ENCODE measurements at regions not wholly inside any gene's neighbourhood (a gene's known extent, or its start where the extent isn't known, plus 50 kb on each side); places are given as distances from the start of the nearest gene placed in this dataset.

DNA sequence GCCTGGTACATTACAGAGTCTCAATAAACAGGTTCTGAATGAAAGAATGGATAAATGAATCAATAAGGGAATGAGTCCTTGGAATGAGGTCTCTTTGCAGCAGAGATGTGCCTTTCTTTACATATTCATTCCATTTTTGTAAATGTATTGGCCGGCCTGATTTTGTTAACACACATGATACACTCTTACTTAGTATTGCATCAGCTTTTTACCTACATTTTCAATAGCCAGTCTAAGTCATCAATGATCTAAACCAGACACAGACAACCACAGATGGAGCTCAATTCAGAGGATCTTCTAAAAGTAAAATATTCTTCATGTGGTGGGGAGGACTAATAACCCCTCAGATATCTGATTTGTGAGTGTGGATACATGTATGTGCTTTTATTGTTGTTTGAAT lies 653.1 kb downstream of the LMO4 start (continued):
- TF ChIP-seq EGR1 (IDR thresholded peaks at IDR 0.05; ENCODE audit: low read depth in 2 of 2) (no peak), GABPA (IDR thresholded peaks at IDR 0.05 in 1 of 2, conservative IDR thresholded peaks at IDR 0.05 in 1 of 2) (no peak), HNF4G (IDR thresholded peaks at IDR 0.05) (no peak)

DNA sequence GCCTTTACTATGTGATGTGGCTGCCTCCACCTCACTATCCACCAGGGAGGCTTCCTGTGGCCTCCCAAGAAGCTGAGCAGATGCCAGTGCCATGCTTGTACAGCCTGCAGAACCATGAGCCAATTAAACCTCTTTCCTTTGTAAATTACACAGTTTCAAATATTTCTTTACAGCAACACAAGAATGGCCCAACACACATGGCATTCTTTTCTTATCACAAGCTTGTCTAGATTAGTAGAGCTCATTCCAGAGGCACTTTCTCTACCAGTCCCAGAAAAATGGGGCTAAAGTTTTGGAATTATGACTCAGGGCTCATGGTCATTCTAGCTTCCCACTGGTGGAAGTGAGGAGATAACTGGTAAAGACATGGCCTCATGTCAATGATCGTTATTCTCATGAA lies 655.2 kb downstream of the LMO4 start:
- DNase-seq (ENCODE audit: low spot score): no peak
- WGBS: 96% methylated on average over 1 of the region's 1 CpG
- Histone ChIP-seq H3K9me3 (ENCODE audit: control insufficient read depth in 4 of 4, low read length in 3 of 4) (no peaks in the 10 kb centered on the region), H3K27me3 (ENCODE audit: control insufficient read depth in 4 of 4, insufficient read depth in 4 of 4, low read length in 3 of 4) (no peaks in the 10 kb centered on the region), H3K4me1 (ENCODE audit: control insufficient read depth in 4 of 4, insufficient read depth in 4 of 4, low read length in 3 of 4) (peaks cover 0 to 4% (median 0%) of the 10 kb centered on the region in 4 donors), H3K36me3 (ENCODE audit: control insufficient read depth in 4 of 4, insufficient read depth in 3 of 4, low read depth in 1 of 4, low read length in 3 of 4) (no peaks in the 10 kb centered on the region), H3K27ac (ENCODE audit: low read depth in 1 of 2, low read length in 2 of 2) (no peak overlapping the region), H3K4me3 (ENCODE audit: low read depth in 1 of 3, low read length in 3 of 3) (no peak overlapping the region), H3K9ac (ENCODE audit: low read depth in 1 of 2, low read length in 2 of 2) (no peak overlapping the region)
- TF ChIP-seq NR2F2 (IDR thresholded peaks at IDR 0.05) (no peak), SP1 (IDR thresholded peaks at IDR 0.05) (no peak)

DNA sequence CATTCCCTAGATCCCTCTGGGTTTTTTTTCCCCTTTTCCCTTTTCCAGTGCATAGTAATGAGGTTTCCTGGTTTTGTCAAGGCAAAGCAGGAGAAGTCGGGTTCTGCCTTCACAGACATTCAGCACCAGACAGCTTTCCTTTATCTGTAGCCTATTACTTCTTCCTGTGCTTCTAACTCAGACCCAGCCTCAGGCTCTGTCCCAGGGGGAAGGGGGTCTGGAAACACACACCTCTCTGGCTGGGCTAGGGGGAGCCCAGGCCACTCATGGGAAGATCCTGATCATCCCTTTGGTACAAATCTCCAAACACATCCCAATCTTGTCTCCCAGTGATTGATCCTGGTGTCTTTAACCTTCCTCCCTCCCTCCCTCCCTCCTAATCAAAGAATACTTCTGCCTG lies 656.4 kb downstream of the LMO4 start:
- H3K4me1 ChIP-seq (ENCODE audit: control insufficient read depth in 4 of 4, insufficient read depth in 4 of 4, low read length in 3 of 4): peaks cover 0 to 4% (median 0%) of the 10 kb centered on the region in 4 donors
- H3K4me3 ChIP-seq (ENCODE audit: low read depth in 1 of 3, low read length in 3 of 3): no peak overlapping the region
- H3K27ac ChIP-seq (ENCODE audit: low read depth in 1 of 2, low read length in 2 of 2): no peak overlapping the region
- TF ChIP-seq, protein P1, sequence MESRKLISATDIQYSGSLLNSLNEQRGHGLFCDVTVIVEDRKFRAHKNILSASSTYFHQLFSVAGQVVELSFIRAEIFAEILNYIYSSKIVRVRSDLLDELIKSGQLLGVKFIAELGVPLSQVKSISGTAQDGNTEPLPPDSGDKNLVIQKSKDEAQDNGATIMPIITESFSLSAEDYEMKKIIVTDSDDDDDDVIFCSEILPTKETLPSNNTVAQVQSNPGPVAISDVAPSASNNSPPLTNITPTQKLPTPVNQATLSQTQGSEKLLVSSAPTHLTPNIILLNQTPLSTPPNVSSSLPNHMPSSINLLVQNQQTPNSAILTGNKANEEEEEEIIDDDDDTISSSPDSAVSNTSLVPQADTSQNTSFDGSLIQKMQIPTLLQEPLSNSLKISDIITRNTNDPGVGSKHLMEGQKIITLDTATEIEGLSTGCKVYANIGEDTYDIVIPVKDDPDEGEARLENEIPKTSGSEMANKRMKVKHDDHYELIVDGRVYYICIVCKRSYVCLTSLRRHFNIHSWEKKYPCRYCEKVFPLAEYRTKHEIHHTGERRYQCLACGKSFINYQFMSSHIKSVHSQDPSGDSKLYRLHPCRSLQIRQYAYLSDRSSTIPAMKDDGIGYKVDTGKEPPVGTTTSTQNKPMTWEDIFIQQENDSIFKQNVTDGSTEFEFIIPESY (IDR thresholded peaks at IDR 0.05): no peak
- no peak for TF ChIP-seq HNF4G (IDR thresholded peaks at IDR 0.05)
- no peak for TF ChIP-seq HNF4A (conservative IDR thresholded peaks at IDR 0.05)
- TF ChIP-seq FOXA1 (IDR thresholded peaks at IDR 0.05): no peak
- TF ChIP-seq YY1 (IDR thresholded peaks at IDR 0.05): no peak
- TF ChIP-seq TAF1 (conservative IDR thresholded peaks at IDR 0.05): no peak
- TF ChIP-seq GABPA (IDR thresholded peaks at IDR 0.05 in 1 of 2, conservative IDR thresholded peaks at IDR 0.05 in 1 of 2): no peak
- TF ChIP-seq, protein P2, sequence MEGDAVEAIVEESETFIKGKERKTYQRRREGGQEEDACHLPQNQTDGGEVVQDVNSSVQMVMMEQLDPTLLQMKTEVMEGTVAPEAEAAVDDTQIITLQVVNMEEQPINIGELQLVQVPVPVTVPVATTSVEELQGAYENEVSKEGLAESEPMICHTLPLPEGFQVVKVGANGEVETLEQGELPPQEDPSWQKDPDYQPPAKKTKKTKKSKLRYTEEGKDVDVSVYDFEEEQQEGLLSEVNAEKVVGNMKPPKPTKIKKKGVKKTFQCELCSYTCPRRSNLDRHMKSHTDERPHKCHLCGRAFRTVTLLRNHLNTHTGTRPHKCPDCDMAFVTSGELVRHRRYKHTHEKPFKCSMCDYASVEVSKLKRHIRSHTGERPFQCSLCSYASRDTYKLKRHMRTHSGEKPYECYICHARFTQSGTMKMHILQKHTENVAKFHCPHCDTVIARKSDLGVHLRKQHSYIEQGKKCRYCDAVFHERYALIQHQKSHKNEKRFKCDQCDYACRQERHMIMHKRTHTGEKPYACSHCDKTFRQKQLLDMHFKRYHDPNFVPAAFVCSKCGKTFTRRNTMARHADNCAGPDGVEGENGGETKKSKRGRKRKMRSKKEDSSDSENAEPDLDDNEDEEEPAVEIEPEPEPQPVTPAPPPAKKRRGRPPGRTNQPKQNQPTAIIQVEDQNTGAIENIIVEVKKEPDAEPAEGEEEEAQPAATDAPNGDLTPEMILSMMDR (IDR thresholded peaks at IDR 0.05; ENCODE audit: low read depth, low read length, missing input control): no peak
- no peak for TF ChIP-seq JUND (IDR thresholded peaks at IDR 0.05)
- TF ChIP-seq FOXA2 (IDR thresholded peaks at IDR 0.05): no peak
- no peak for TF ChIP-seq RXRA (IDR thresholded peaks at IDR 0.05)
- no peak for TF ChIP-seq EGR1 (IDR thresholded peaks at IDR 0.05; ENCODE audit: low read depth in 2 of 2)
- TF ChIP-seq RAD21 (IDR thresholded peaks at IDR 0.05): no peak
- TF ChIP-seq, protein P3, sequence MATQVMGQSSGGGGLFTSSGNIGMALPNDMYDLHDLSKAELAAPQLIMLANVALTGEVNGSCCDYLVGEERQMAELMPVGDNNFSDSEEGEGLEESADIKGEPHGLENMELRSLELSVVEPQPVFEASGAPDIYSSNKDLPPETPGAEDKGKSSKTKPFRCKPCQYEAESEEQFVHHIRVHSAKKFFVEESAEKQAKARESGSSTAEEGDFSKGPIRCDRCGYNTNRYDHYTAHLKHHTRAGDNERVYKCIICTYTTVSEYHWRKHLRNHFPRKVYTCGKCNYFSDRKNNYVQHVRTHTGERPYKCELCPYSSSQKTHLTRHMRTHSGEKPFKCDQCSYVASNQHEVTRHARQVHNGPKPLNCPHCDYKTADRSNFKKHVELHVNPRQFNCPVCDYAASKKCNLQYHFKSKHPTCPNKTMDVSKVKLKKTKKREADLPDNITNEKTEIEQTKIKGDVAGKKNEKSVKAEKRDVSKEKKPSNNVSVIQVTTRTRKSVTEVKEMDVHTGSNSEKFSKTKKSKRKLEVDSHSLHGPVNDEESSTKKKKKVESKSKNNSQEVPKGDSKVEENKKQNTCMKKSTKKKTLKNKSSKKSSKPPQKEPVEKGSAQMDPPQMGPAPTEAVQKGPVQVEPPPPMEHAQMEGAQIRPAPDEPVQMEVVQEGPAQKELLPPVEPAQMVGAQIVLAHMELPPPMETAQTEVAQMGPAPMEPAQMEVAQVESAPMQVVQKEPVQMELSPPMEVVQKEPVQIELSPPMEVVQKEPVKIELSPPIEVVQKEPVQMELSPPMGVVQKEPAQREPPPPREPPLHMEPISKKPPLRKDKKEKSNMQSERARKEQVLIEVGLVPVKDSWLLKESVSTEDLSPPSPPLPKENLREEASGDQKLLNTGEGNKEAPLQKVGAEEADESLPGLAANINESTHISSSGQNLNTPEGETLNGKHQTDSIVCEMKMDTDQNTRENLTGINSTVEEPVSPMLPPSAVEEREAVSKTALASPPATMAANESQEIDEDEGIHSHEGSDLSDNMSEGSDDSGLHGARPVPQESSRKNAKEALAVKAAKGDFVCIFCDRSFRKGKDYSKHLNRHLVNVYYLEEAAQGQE (IDR thresholded peaks at IDR 0.05): no peak
- TF ChIP-seq NR2F2 (IDR thresholded peaks at IDR 0.05): no peak
- no peaks in the 10 kb centered on the region for H3K27me3 ChIP-seq (ENCODE audit: control insufficient read depth in 4 of 4, insufficient read depth in 4 of 4, low read length in 3 of 4)
- H3K9ac ChIP-seq (ENCODE audit: low read depth in 1 of 2, low read length in 2 of 2): no peak overlapping the region
- no peaks in the 10 kb centered on the region for H3K36me3 ChIP-seq (ENCODE audit: control insufficient read depth in 4 of 4, insufficient read depth in 3 of 4, low read depth in 1 of 4, low read length in 3 of 4)
- WGBS: 72% methylated on average over 1 of the region's 1 CpG
- H3K9me3 ChIP-seq (ENCODE audit: control insufficient read depth in 4 of 4, low read length in 3 of 4): no peaks in the 10 kb centered on the region
- no peak for DNase-seq (ENCODE audit: low spot score)
